BLaER1 (cell line): ENCODE measurements at regions not wholly inside any gene's neighbourhood (a gene's known extent, or its start where the extent isn't known, plus 50 kb on each side); places are given as distances from the start of the nearest gene placed in this dataset.
"Not testable (repeated sequence)": the region's sequence is repeated elsewhere in the genome, so short reads cannot be mapped to it uniquely, and the experiment has no call there.

Source experiments
- H3K27ac ChIP-seq: shearing (Covaris generic); formaldehyde crosslinking; 2 replicates; pipeline ENCODE4 v1.8.1; 2022
- H3K27me3 ChIP-seq: shearing (Covaris generic); formaldehyde crosslinking; 2 replicates; pipeline ENCODE4 v1.8.1; 2022
- H3K36me3 ChIP-seq: shearing (Covaris generic); formaldehyde crosslinking; 2 replicates; pipeline ENCODE4 v1.8.1; 2022
- H3K4me1 ChIP-seq: shearing (Covaris generic); formaldehyde crosslinking; 2 replicates; pipeline ENCODE4 v1.8.1; 2022
- H3K4me2 ChIP-seq: shearing (Covaris generic); formaldehyde crosslinking; 2 replicates; pipeline ENCODE4 v1.8.1; 2022
- H3K4me3 ChIP-seq: shearing (Covaris generic); formaldehyde crosslinking; 2 replicates; pipeline ENCODE4 v1.8.1; 2022
- H3K9ac ChIP-seq: shearing (Covaris generic); formaldehyde crosslinking; 2 replicates; pipeline ENCODE4 v1.8.1; 2022
- H3K9me3 ChIP-seq: shearing (Covaris generic); formaldehyde crosslinking; 2 replicates; pipeline ENCODE4 v1.8.1; 2022
- H4K20me1 ChIP-seq: shearing (Covaris generic); formaldehyde crosslinking; 2 replicates; pipeline ENCODE4 v1.8.1; 2022
- Cebpa-rat ChIP-seq: shearing (Covaris generic); IDR thresholded peaks from 2 replicates; pipeline ENCODE4 v1.8.1; 2022

DNA sequence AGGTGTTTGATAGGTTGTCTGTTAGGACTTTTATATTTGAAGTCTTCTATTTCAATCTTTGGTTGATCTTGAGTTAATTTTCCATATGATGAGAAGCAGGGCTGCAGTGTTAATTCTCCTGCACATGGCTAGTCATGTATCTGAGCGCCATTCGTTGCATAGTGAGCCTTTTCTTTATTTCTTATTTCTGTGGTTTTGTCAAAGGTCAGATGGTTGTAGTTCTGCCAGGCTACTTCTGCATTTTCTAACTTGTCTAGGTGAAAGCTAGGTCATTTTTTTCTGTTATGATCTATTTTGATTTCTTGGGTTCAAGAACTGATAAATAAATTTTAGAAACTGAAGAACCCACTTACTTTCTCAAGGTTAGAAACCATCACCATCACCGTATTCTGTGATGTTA, 56.7 kb downstream of the CCDC74A start:
- Histone ChIP-seq H3K4me2 (0 out of 2 replicates have a peak overlapping the region, but pooled peaks have one; percentile 9), H3K4me1 (peaks cover 5% of the 10 kb centered on the region; the same call in 1 of the 2 replicates), H3K36me3 (no peaks in the 10 kb centered on the region), H4K20me1 (no peaks in the 10 kb centered on the region), H3K27ac (no peak overlapping the region), H3K9ac (no peak overlapping the region), H3K9me3 (no peaks in the 10 kb centered on the region), H3K27me3 (no peaks in the 10 kb centered on the region), H3K4me3 (no peak overlapping the region)
- TF ChIP-seq Cebpa-rat, result no peak

DNA sequence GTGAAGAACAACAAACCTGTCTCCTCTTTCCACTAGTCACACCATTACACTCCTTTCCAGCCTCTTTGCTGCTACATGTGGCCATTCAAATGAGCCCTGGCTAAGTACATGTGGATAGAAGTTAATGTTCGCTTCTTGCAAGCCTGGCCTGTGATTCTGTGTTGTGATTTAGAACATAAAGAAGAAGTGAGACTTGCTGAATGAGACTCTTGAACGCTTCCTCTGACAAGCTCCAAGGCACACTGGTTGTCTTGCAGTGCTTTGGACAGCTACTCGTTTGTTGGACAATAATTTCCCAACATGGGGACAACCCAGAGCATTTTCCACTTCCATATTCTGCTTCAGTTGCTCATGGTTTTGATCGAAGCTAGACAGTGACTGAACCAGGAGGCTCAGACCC, 57.3 kb downstream of the CCDC74A start:
- Histone ChIP-seq H3K36me3 (no peaks in the 10 kb centered on the region), H3K27ac (no peak overlapping the region), H3K4me1 (peaks cover 5% of the 10 kb centered on the region; the same call in 1 of the 2 replicates), H3K27me3 (no peaks in the 10 kb centered on the region), H4K20me1 (no peaks in the 10 kb centered on the region), H3K4me3 (no peak overlapping the region), H3K9me3 (no peaks in the 10 kb centered on the region), H3K9ac (no peak overlapping the region), H3K4me2 (no peak overlapping the region)
- no peak for TF ChIP-seq Cebpa-rat

DNA sequence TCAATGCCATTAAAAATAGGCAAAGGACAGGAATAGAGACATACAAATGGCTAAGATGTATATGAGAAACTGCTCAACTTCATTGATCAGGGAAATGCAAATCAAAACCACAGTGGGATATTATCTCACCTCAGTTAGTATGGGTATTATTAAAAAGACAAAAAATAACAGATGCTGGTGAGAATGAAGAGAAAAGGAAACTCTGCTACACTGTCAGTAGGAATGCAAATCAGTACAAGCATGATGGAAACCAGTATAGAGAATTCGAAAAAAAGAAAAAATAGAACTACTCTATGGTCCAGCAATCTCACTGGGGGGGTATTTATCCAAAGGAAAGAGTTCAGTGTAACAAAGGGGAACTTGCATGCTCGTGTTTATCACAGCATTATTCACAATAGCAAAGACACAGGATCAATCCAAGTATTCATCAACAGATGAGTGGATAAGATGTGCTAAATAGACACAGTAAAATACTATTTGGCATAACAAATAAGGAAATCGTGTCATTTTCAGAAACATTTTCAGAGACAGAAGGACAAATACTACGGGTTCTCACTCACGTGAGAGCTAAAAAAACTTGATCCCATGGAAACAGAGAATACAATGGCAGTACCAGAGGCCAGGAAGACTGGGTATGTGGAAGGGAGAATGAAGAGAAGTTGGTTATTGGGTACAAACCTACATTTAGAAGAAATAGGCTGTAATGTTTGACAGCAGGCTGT, 60.6 kb downstream of the CCDC74A start:
- TF ChIP-seq Cebpa-rat, result no peak
- no peaks in the 10 kb centered on the region for H3K9me3 ChIP-seq
- no peaks in the 10 kb centered on the region for H3K36me3 ChIP-seq
- no peak overlapping the region for H3K27ac ChIP-seq
- H4K20me1 ChIP-seq, result no peaks in the 10 kb centered on the region
- peaks cover 5% of the 10 kb centered on the region; the same call in 1 of the 2 replicates for H3K4me1 ChIP-seq
- H3K9ac ChIP-seq, result no peak overlapping the region
- no peak overlapping the region for H3K4me2 ChIP-seq
- no peaks in the 10 kb centered on the region for H3K27me3 ChIP-seq
- no peak overlapping the region for H3K4me3 ChIP-seq

DNA sequence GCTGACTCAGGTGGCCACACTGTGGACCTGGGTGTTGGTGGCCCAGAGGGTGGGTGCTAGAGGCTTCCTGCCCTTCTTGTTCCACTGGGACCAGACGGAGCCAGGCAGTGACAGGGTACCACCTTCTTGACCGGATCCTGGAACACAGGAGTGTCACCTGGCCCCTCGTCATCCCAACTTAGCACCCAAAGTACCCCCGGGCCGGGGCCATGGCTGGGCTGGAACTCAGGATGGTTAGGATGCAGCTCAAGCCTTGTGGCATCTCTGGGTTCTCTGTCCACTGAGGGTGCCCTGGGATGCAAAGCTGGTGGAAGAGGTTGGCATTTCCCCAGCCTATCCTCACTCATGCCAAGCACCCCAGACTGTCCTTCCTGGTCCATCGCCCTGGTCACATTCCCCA, 61.4 kb downstream of the CCDC74A start:
- not testable (repeated sequence) for H4K20me1 ChIP-seq, H3K9me3 ChIP-seq, H3K27ac ChIP-seq, H3K27me3 ChIP-seq, H3K36me3 ChIP-seq, H3K4me3 ChIP-seq, H3K4me2 ChIP-seq, H3K9ac ChIP-seq, H3K4me1 ChIP-seq

DNA sequence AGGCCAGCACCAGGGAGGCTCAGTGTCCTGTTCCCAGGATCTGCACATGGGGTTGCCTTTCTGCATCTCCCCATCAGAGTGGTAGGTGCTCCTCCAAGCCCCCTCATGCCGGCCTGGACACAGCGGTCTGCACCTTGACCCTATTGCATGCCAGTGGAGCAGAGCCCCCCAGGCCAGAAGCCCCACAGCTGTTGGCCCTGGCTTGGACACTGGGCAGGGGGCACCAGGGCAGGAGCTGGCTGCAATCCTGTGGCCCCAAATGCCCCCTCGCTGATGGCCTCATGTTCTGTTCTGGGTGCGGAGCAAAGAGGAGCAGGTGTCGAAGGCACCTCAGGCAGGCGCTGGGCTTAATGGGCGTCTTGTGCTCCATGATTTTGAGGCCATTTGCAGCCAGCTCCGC, 62.7 kb downstream of the CCDC74A start:
- no peaks in the 10 kb centered on the region for H3K9me3 ChIP-seq
- no peaks in the 10 kb centered on the region for H3K27me3 ChIP-seq
- H3K36me3 ChIP-seq, result no peaks in the 10 kb centered on the region
- no peak for TF ChIP-seq Cebpa-rat
- H3K9ac ChIP-seq, result no peak overlapping the region
- no peak overlapping the region for H3K4me2 ChIP-seq
- no peaks in the 10 kb centered on the region for H3K4me1 ChIP-seq
- H3K4me3 ChIP-seq, result no peak overlapping the region
- H4K20me1 ChIP-seq, result no peaks in the 10 kb centered on the region
- no peak overlapping the region for H3K27ac ChIP-seq

DNA sequence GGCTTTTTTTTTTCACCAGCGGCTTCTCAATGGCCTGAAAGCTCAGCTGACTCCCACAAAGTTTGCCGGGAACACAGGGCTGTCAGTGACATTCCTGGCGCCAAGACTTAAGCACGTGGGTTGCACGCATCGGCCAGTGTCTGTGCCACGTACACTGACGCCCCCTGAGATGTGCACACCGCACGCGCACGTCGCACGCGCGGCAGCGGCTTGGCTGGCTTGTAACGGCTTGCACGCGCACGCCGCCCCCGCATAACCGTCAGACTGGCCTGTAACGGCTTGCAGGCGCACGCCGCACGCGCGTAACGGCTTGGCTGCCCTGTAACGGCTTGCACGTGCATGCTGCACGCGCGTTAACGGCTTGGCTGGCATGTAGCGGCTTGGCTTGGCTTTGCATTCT, 63.2 kb downstream of the CCDC74A start:
- Histone ChIP-seq H4K20me1 (no peaks in the 10 kb centered on the region), H3K27ac (no peak overlapping the region), H3K36me3 (no peaks in the 10 kb centered on the region), H3K4me3 (no peak overlapping the region), H3K9ac (no peak overlapping the region), H3K27me3 (no peaks in the 10 kb centered on the region), H3K9me3 (no peaks in the 10 kb centered on the region), H3K4me2 (no peak overlapping the region), H3K4me1 (no peaks in the 10 kb centered on the region)
- TF ChIP-seq Cebpa-rat, result no peak

DNA sequence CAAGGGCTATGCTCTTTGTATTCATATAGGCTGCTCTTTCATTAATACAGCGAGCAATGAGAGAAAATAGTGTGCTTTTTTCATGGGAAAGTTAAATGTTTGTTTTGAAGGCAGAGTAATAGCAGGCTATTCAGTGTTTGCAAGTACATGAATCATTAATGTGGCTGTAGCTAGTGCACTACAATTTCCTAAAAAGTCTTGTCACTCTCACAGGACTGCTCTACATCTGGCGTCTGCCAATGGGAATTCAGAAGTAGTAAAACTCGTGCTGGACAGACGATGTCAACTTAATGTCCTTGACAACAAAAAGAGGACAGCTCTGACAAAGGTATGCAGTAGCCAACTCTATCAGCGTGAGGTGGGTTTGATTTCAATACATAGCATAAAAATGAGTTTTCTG, 68.9 kb downstream of the CCDC74A start:
- not testable (repeated sequence) for H3K27me3 ChIP-seq, H3K9me3 ChIP-seq, H3K36me3 ChIP-seq, H3K4me2 ChIP-seq, H4K20me1 ChIP-seq, H3K27ac ChIP-seq, H3K4me3 ChIP-seq, H3K4me1 ChIP-seq, H3K9ac ChIP-seq

DNA sequence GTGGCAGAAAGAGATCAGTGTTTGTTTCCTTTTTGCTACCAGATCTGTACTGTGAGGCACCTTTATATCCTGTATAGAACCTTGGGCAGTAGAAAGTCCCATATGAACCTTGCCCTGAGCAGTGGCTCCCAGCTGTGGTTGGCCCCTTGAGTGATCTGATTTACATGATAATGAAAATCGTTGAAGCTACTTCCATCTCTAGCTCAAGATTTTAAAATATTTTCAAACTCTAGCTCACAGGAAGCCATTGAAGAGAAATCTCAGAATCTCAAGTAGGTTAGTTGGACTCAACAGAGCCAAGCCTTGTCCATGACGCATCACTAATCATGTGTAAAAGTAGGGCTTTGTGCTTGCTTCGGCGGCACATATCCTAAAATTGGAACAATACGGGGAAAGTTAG, 74.8 kb downstream of the CCDC74A start:
- not testable (repeated sequence) for H3K4me3 ChIP-seq, H4K20me1 ChIP-seq, H3K9ac ChIP-seq, H3K9me3 ChIP-seq, H3K27ac ChIP-seq, H3K27me3 ChIP-seq, H3K36me3 ChIP-seq
- peak overlapping the region; percentile 41 for H3K4me2 ChIP-seq
- peaks cover 15% of the 10 kb centered on the region for H3K4me1 ChIP-seq

DNA sequence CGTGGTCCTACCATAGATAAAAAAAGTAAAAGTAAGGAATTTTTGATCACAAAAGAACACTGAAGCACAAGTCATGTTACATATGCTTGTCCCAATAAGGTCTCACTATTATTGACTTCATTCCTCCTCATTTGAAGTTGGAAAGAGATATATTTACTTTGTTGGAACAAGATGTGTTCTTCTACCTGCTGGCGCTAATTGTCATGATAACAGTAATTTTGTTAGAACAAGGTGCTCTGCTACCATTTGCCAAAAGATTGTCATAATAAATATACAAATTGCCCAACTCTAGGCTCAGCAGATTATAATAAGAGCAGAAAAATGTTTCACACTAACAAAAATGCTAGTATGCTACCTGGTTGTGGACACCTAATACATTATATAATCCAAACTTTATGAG, 77.0 kb downstream of the CCDC74A start:
- H3K4me2 ChIP-seq, H3K36me3 ChIP-seq, H3K9me3 ChIP-seq, H3K9ac ChIP-seq, H3K27ac ChIP-seq, H3K4me3 ChIP-seq, H4K20me1 ChIP-seq, H3K27me3 ChIP-seq: not testable (repeated sequence)
- peaks cover 15% of the 10 kb centered on the region for H3K4me1 ChIP-seq

DNA sequence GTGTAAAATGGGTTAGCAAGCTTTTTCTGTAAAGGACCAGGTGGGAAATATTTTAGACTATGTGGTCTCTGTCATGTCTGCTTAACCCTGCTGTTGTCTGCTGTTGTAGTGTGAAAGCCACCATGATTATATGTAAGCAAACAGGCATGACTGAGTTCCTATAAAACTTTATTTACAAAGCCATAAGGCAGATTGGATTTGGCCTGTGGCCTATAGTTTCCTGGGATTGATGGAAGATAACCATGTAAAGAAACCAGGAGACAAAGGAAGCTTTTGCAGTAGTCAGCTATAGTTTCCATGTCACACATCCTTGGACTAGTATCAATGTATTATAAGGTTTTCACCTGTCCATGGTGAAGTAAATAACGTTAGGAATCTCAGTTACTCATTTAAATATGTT, 78.7 kb downstream of the CCDC74A start:
- H3K4me1 ChIP-seq, result peaks cover 15% of the 10 kb centered on the region
- not testable (repeated sequence) for H3K9me3 ChIP-seq, H3K4me3 ChIP-seq, H3K27me3 ChIP-seq, H3K4me2 ChIP-seq, H3K27ac ChIP-seq, H4K20me1 ChIP-seq, H3K9ac ChIP-seq, H3K36me3 ChIP-seq

DNA sequence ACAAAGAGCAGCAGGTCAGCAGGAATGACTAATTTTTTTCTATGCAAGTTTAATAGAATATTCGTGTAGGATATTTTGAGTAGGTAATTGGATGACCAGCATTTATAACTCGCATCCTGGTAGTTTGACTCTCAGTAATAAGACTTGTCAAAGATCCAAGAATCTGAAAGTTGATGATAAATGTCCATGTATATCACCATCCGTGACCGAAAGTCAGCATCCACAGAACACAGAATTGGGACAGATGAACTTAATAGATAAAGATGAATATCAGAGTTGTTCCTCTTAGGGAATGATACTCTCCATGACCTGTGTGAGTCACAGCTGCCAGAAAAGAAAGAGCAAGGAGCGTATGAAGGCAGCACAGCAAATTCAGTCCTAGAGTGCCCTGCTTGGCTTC, 79.4 kb downstream of the CCDC74A start:
- not testable (repeated sequence) for H3K9me3 ChIP-seq, H3K9ac ChIP-seq, H3K27ac ChIP-seq, H3K4me3 ChIP-seq, H3K27me3 ChIP-seq, H4K20me1 ChIP-seq, H3K36me3 ChIP-seq, H3K4me2 ChIP-seq
- H3K4me1 ChIP-seq, result peaks cover 12% of the 10 kb centered on the region

DNA sequence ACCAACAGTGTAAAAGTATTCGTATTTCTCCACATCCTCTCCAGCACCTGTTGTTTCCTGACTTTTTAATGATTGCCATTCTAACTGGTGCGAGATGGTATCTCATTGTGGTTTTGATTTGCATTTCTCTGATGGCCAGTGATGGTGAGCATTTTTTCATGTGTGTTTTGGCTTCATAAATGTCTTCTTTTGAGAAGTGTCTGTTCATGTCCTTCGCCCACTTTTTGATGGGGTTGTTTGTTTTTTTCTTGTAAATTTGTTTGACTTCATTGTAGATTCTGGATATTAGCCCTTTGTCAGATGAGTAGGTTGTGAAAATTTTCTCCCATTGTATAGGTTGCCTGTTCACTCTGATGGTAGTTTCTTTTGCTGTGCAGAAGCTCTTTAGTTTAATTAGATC, 86.9 kb downstream of the CCDC74A start:
- H4K20me1 ChIP-seq, H3K9ac ChIP-seq, H3K36me3 ChIP-seq, H3K27me3 ChIP-seq, H3K9me3 ChIP-seq, H3K4me3 ChIP-seq, H3K4me1 ChIP-seq, H3K27ac ChIP-seq, H3K4me2 ChIP-seq: not testable (repeated sequence)

DNA sequence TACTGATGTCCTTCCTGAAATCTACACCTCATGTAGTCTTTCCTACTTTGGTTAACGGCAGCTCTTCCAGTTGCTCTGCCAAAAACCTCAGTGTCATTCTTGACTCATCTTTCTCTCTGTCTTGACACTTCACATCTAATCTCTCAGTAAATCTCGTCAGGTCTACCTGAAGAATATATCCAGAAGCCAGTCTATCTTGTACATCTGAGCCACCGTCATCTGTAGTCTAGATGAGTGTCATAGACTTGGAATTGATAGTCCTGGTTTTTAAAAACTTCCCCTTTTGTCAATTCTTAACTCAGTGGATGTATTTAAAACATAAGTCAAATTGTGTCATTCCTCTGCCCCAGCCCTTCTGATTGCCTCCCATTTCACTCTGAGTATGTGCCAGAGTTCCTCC, 90.6 kb downstream of the CCDC74A start:
- not testable (repeated sequence) for H3K4me1 ChIP-seq, H3K4me2 ChIP-seq, H3K9ac ChIP-seq, H3K27me3 ChIP-seq, H4K20me1 ChIP-seq, H3K4me3 ChIP-seq, H3K9me3 ChIP-seq, H3K36me3 ChIP-seq, H3K27ac ChIP-seq

DNA sequence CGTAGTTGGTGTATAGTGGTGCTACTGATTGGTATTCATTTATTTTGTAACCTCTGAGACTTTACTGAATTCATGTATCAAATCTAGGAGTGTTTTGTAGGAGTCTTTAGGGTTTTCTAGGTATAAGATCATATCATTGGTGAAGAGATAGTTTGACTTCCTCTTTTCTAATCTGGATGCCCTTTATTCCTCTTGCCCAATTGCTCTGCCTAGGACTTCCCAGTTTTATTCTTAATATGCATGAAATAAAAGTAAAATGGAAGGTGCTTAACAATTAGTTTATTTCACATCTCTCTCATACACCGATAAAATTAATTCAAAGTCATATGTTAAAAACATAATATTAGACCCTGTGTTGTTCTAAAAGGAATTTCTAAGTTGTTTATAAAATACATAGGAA, 95.2 kb downstream of the CCDC74A start:
- not testable (repeated sequence) for H3K4me1 ChIP-seq, H3K4me2 ChIP-seq, H3K27me3 ChIP-seq

DNA sequence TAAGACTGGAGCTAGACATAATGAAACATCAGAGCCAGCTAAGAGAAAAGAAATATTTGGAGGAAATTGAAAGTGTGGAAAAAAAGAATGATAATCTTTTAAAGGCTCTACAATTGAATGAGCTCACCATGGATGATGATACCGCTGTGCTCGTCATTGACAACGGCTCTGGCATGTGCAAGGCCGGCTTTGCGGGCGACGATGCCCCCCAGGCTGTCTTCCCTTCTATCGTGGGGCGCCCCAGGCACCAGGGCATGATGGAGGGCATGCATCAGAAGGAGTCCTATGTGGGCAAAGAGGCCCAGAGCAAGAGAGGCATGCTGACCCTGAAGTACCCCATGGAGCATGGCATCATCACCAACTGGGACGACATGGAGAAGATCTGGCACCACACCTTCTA, 98.3 kb downstream of the CCDC74A start:
- not testable (repeated sequence) for H3K9me3 ChIP-seq, H3K27ac ChIP-seq, H3K36me3 ChIP-seq, H3K4me3 ChIP-seq, H3K4me1 ChIP-seq, H4K20me1 ChIP-seq, H3K9ac ChIP-seq, H3K4me2 ChIP-seq, H3K27me3 ChIP-seq

More for the DNA sequence above, 95.2 kb downstream of the CCDC74A start:
- not testable (repeated sequence) for H3K9me3 ChIP-seq, H3K27ac ChIP-seq, H3K4me3 ChIP-seq, H4K20me1 ChIP-seq, H3K36me3 ChIP-seq, H3K9ac ChIP-seq
